ENCODE measurements at regions not wholly inside any gene's neighbourhood (a gene's known extent, or its start where the extent isn't known, plus 50 kb on each side); places are given as distances from the start of the nearest gene placed in this dataset.

DNA sequence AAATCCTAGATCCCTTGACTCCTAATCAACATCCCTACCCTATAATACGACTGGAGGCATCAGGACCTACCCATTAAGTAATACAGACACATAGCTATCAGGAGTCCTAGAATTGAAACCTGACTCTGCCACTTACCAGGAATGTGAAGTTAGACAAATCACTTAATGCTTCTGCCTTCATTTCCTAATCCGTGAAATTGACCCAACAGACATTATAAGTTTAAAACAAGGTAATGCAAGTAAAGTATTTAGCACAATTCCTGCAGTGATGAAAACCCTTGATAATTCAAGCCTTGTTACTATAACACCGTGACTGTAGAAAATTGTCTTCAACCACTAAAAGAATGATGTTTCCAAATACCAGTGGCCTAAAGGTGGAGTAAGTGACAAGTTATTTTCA is 150.2 kb downstream of the KCNJ2 start:
- TF ChIP-seq, protein P1, sequence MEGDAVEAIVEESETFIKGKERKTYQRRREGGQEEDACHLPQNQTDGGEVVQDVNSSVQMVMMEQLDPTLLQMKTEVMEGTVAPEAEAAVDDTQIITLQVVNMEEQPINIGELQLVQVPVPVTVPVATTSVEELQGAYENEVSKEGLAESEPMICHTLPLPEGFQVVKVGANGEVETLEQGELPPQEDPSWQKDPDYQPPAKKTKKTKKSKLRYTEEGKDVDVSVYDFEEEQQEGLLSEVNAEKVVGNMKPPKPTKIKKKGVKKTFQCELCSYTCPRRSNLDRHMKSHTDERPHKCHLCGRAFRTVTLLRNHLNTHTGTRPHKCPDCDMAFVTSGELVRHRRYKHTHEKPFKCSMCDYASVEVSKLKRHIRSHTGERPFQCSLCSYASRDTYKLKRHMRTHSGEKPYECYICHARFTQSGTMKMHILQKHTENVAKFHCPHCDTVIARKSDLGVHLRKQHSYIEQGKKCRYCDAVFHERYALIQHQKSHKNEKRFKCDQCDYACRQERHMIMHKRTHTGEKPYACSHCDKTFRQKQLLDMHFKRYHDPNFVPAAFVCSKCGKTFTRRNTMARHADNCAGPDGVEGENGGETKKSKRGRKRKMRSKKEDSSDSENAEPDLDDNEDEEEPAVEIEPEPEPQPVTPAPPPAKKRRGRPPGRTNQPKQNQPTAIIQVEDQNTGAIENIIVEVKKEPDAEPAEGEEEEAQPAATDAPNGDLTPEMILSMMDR (IDR thresholded peaks at IDR 0.05) = no peak
- no peak for TF ChIP-seq EZH2 (IDR thresholded peaks at IDR 0.05; ENCODE audit: borderline replicate concordance, insufficient read depth, low read depth, low read length, poor library complexity, severe bottlenecking)

Measured in B cell (primary cell).